NCI-H69 (cell line): ENCODE measurements at regions not wholly inside any gene's neighbourhood (a gene's known extent, or its start where the extent isn't known, plus 50 kb on each side); places are given as distances from the start of the nearest gene placed in this dataset.
"Not testable (repeated sequence)": the region's sequence is repeated elsewhere in the genome, so short reads cannot be mapped to it uniquely, and the experiment has no call there.

ENCODE experiments used
- DNase-seq: peaks from one replicate; lab custom pipeline; 2025; lab: John Stamatoyannopoulos, UW

GRCh38 chr3:72082776-72083462, 298.0 kb upstream of the PROK2 start:
- DNase-seq = no peak

- DNase-seq = peak; percentile 33
These were observed 297.3 kb upstream of the PROK2 start for GRCh38 chr3:72082186-72082715.

- no peak for DNase-seq
These were observed 296.7 kb upstream of the PROK2 start for GRCh38 chr3:72081471-72082185.

GRCh38 chr3:72080800-72081199, 295.9 kb upstream of the PROK2 start:
- DNase-seq = no peak

GRCh38 chr3:72080095-72080494, 295.1 kb upstream of the PROK2 start:
- DNase-seq = no peak

- DNase-seq = no peak
These were observed 294.5 kb upstream of the PROK2 start for GRCh38 chr3:72079369-72079872.

GRCh38 chr3:72078676-72079368, 293.9 kb upstream of the PROK2 start:
- DNase-seq = no peak

- DNase-seq = peak; percentile 10
These were observed 292.7 kb upstream of the PROK2 start for GRCh38 chr3:72077473-72078259.

- peak; percentile 4 for DNase-seq
These were observed 290.9 kb upstream of the PROK2 start for GRCh38 chr3:72075848-72076247.

- no peak for DNase-seq
These were observed 286.7 kb upstream of the PROK2 start for GRCh38 chr3:72071624-72072023.

- peak; percentile 36 for DNase-seq
These were observed 285.1 kb upstream of the PROK2 start for GRCh38 chr3:72070005-72070404.

- no peak for DNase-seq
These were observed 284.6 kb upstream of the PROK2 start for GRCh38 chr3:72069543-72069942.

- DNase-seq = no peak
These were observed 283.7 kb upstream of the PROK2 start for GRCh38 chr3:72068621-72069020.

- no peak for DNase-seq
These were observed 282.8 kb upstream of the PROK2 start for GRCh38 chr3:72067721-72068120.

GRCh38 chr3:72065872-72066641, 281.1 kb upstream of the PROK2 start:
- DNase-seq = no peak

- no peak for DNase-seq
These were observed 280.3 kb upstream of the PROK2 start for GRCh38 chr3:72065236-72065635.

- not testable (repeated sequence) for DNase-seq
These were observed 279.8 kb upstream of the PROK2 start for GRCh38 chr3:72064727-72065126.

GRCh38 chr3:72062017-72062416, 277.1 kb upstream of the PROK2 start:
- DNase-seq = no peak

- no peak for DNase-seq
These were observed 275.6 kb upstream of the PROK2 start for GRCh38 chr3:72060447-72061034.

- peak; percentile 93 for DNase-seq
These were observed 273.6 kb upstream of the PROK2 start for GRCh38 chr3:72058493-72059081.
